K562 (cell line): ENCODE measurements at regions not wholly inside any gene's neighbourhood (a gene's known extent, or its start where the extent isn't known, plus 50 kb on each side); places are given as distances from the start of the nearest gene placed in this dataset.

ENCODE experiments used
- HDAC6 ChIP-seq: IDR thresholded peaks from 2 replicates; pipeline ENCODE4 v1.6.1; 2012; ENCODE audit warnings: low read depth, mild to moderate bottlenecking, control low read depth, inconsistent platforms, low read length, moderate library complexity
- NFIC ChIP-seq: fragments of 450-650 bp; IDR thresholded peaks from 2 replicates; pipeline ENCODE4 v1.6.1; 2017; ENCODE audit warnings: mild to moderate bottlenecking, inconsistent platforms
- TEAD4 ChIP-seq, 2 experiments: sonication (generic) in 1 of 2; formaldehyde crosslinking in 1 of 2; IDR thresholded peaks; 2 replicates each; pipeline versions ENCODE4 v1.6.1 to v1.8.0; 2012 to 2022; ENCODE audit warnings: borderline replicate concordance in 1 of 2, inconsistent platforms in 1 of 2, low read length in 1 of 2, mild to moderate bottlenecking in 1 of 2, missing genetic modification reagents in 1 of 2
- ZKSCAN1 ChIP-seq: fragments of 150-350 bp; IDR thresholded peaks from 2 replicates; pipeline ENCODE4 v1.6.1; 2016; ENCODE audit warnings: low read depth, low read length
- ZNF274 ChIP-seq: IDR thresholded peaks from 2 replicates; pipeline ENCODE4 v1.6.1; 2011; ENCODE audit warnings: low read depth, mild to moderate bottlenecking, low read length, moderate library complexity, borderline replicate concordance
- ZNF644 ChIP-seq: fragments of 200-800 bp; sonication (Bioruptor generic); IDR thresholded peaks from 2 replicates; pipeline ENCODE4 v1.6.1; 2016; ENCODE audit warnings: low read depth, missing genetic modification characterization, missing compliant biosample characterization
- TF ChIP-seq, protein P1 (sequence below), 2 experiments: fragments of 200-800 bp in 1 of 2; sonication (Bioruptor generic) in 1 of 2; sonication (generic) in 1 of 2; formaldehyde crosslinking in 1 of 2; IDR thresholded peaks in 1 of 2; conservative IDR thresholded peaks in 1 of 2; 2 replicates each; pipeline versions ENCODE4 v1.5.0 to v1.6.1; 2016 to 2020; ENCODE audit warnings: missing compliant biosample characterization in 1 of 2, missing genetic modification characterization in 1 of 2, missing genetic modification reagents in 1 of 2
- TF ChIP-seq, protein P2 (sequence below): fragments of 250-450 bp; sonication (Bioruptor Pico); IDR thresholded peaks from 2 replicates; pipeline ENCODE4 v1.5.0; 2021; ENCODE audit warnings: mild to moderate bottlenecking, borderline replicate concordance
- TF ChIP-seq, protein P3 (sequence below), 3 experiments: IDR thresholded peaks in 2 of 3; conservative IDR thresholded peaks in 1 of 3; 2 replicates each; pipeline ENCODE4 v1.5.1; 2011 to 2012; ENCODE audit warnings: low read length in 3 of 3, mild to moderate bottlenecking in 3 of 3, control low read depth in 2 of 3, improper control_type of control experiment in 1 of 3, inconsistent platforms in 1 of 3, low read depth in 1 of 3, mixed read lengths in 1 of 3, moderate library complexity in 1 of 3; ENCODE audit not compliant: insufficient read depth in 2 of 3
- TF ChIP-seq, protein P4 (sequence below), 2 experiments: fragments of 450-650 bp; formaldehyde crosslinking in 1 of 2; IDR thresholded peaks; 2 replicates each; pipeline versions ENCODE4 v1.4.0 to v1.6.1; 2014 to 2020; ENCODE audit warnings: mild to moderate bottlenecking in 2 of 2, borderline replicate concordance in 1 of 2, low read depth in 1 of 2

DNA sequence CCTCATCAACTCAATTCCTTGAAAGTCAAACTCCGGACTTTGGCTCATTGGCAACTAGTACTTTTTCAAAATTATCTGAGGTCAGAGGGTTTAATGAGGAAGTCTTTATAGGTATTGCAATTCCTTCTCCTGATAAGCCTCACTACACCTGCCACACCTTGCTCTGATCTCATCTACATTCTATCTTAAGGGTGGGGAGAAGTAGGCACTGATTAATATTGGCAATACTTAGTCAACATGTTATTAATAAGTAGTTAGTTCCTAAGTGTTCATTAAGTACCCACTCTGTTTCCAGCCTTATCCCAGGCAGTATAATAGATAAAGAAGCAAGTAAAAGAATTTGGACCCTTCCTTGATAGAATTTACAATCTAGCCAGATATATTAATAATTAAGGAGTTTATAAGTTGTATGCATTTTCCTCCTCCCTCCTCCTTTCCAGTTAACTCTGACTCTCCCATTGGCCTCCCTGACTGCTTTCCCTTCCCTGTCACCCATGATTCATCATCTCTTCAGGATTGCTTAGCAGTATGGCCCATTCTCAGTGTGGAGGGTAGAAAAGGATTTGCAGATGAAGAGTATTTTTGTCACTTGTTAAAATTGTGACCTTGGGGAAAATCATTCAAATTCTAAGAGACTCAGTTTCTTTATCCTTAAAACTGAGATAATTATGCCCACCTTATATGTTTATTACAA is 231.0 kb upstream of the ATP2B1 start:
- no peak for TF ChIP-seq ZKSCAN1
- TF ChIP-seq HDAC6, result no peak
- no peak for TF ChIP-seq ZNF644 (tag)
- TF ChIP-seq, protein P1, sequence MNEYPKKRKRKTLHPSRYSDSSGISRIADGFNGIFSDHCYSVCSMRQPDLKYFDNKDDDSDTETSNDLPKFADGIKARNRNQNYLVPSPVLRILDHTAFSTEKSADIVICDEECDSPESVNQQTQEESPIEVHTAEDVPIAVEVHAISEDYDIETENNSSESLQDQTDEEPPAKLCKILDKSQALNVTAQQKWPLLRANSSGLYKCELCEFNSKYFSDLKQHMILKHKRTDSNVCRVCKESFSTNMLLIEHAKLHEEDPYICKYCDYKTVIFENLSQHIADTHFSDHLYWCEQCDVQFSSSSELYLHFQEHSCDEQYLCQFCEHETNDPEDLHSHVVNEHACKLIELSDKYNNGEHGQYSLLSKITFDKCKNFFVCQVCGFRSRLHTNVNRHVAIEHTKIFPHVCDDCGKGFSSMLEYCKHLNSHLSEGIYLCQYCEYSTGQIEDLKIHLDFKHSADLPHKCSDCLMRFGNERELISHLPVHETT (CRISPR knock-in tag; conservative IDR thresholded peaks at IDR 0.05 in 1 of 2, IDR thresholded peaks at IDR 0.05 in 1 of 2), result no peak
- no peak for TF ChIP-seq NFIC
- TF ChIP-seq, protein P2, sequence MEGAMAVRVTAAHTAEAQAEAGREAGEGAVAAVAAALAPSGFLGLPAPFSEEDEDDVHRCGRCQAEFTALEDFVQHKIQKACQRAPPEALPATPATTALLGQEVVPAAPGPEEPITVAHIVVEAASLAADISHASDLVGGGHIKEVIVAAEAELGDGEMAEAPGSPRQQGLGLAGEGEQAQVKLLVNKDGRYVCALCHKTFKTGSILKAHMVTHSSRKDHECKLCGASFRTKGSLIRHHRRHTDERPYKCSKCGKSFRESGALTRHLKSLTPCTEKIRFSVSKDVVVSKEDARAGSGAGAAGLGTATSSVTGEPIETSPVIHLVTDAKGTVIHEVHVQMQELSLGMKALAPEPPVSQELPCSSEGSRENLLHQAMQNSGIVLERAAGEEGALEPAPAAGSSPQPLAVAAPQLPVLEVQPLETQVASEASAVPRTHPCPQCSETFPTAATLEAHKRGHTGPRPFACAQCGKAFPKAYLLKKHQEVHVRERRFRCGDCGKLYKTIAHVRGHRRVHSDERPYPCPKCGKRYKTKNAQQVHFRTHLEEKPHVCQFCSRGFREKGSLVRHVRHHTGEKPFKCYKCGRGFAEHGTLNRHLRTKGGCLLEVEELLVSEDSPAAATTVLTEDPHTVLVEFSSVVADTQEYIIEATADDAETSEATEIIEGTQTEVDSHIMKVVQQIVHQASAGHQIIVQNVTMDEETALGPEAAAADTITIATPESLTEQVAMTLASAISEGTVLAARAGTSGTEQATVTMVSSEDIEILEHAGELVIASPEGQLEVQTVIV (CRISPR knock-in tag), result no peak
- no peak for TF ChIP-seq ZNF274
- TF ChIP-seq, protein P3, sequence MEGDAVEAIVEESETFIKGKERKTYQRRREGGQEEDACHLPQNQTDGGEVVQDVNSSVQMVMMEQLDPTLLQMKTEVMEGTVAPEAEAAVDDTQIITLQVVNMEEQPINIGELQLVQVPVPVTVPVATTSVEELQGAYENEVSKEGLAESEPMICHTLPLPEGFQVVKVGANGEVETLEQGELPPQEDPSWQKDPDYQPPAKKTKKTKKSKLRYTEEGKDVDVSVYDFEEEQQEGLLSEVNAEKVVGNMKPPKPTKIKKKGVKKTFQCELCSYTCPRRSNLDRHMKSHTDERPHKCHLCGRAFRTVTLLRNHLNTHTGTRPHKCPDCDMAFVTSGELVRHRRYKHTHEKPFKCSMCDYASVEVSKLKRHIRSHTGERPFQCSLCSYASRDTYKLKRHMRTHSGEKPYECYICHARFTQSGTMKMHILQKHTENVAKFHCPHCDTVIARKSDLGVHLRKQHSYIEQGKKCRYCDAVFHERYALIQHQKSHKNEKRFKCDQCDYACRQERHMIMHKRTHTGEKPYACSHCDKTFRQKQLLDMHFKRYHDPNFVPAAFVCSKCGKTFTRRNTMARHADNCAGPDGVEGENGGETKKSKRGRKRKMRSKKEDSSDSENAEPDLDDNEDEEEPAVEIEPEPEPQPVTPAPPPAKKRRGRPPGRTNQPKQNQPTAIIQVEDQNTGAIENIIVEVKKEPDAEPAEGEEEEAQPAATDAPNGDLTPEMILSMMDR (IDR thresholded peaks at IDR 0.05 in 2 of 3, conservative IDR thresholded peaks at IDR 0.05 in 1 of 3; ENCODE audit: insufficient read depth in 2 of 3, low read depth in 1 of 3, low read length in 3 of 3), result no peak
- TF ChIP-seq, protein P4, sequence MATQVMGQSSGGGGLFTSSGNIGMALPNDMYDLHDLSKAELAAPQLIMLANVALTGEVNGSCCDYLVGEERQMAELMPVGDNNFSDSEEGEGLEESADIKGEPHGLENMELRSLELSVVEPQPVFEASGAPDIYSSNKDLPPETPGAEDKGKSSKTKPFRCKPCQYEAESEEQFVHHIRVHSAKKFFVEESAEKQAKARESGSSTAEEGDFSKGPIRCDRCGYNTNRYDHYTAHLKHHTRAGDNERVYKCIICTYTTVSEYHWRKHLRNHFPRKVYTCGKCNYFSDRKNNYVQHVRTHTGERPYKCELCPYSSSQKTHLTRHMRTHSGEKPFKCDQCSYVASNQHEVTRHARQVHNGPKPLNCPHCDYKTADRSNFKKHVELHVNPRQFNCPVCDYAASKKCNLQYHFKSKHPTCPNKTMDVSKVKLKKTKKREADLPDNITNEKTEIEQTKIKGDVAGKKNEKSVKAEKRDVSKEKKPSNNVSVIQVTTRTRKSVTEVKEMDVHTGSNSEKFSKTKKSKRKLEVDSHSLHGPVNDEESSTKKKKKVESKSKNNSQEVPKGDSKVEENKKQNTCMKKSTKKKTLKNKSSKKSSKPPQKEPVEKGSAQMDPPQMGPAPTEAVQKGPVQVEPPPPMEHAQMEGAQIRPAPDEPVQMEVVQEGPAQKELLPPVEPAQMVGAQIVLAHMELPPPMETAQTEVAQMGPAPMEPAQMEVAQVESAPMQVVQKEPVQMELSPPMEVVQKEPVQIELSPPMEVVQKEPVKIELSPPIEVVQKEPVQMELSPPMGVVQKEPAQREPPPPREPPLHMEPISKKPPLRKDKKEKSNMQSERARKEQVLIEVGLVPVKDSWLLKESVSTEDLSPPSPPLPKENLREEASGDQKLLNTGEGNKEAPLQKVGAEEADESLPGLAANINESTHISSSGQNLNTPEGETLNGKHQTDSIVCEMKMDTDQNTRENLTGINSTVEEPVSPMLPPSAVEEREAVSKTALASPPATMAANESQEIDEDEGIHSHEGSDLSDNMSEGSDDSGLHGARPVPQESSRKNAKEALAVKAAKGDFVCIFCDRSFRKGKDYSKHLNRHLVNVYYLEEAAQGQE (IDR thresholded peaks at IDR 0.05; ENCODE audit: borderline replicate concordance), result no peak
- TF ChIP-seq, protein P4 (CRISPR knock-in tag; IDR thresholded peaks at IDR 0.05; ENCODE audit: low read depth), result no peak
- TF ChIP-seq TEAD4 (IDR thresholded peaks at IDR 0.05; ENCODE audit: low read length), result no peak
- no peak for TF ChIP-seq TEAD4 (CRISPR knock-in tag; IDR thresholded peaks at IDR 0.05; ENCODE audit: borderline replicate concordance)
